SJSA1 (cell line): ENCODE measurements at regions not wholly inside any gene's neighbourhood (a gene's known extent, or its start where the extent isn't known, plus 50 kb on each side); places are given as distances from the start of the nearest gene placed in this dataset.

Experiments used
- DNase-seq, 2 experiments: peaks; one replicate each; pipeline ENCODE4 v3.0.0-alpha.2; 2015 to 2020; ENCODE audit warnings: low spot score in 2 of 2, low read depth in 1 of 2
- H3K27ac ChIP-seq: fragments of 250-450 bp; sonication (Bioruptor Pico); 2 replicates; pipeline ENCODE4 v1.5.1; 2020; ENCODE audit warnings: mild to moderate bottlenecking, moderate library complexity
- H3K27me3 ChIP-seq: fragments of 250-450 bp; sonication (Bioruptor Pico); replicated peaks from 2 replicates; pipeline ENCODE4 v1.5.1; 2020; ENCODE audit warnings: mild to moderate bottlenecking, moderate library complexity
- H3K36me3 ChIP-seq: fragments of 250-450 bp; sonication (Bioruptor Pico); 2 replicates; pipeline ENCODE4 v1.5.1; 2020; ENCODE audit warnings: mild to moderate bottlenecking
- H3K4me1 ChIP-seq: fragments of 250-450 bp; sonication (Bioruptor Pico); replicated peaks from 2 replicates; pipeline ENCODE4 v1.6.1; 2021; ENCODE audit warnings: mild to moderate bottlenecking
- H3K4me3 ChIP-seq: fragments of 250-450 bp; sonication (Bioruptor Pico); 2 replicates; pipeline ENCODE4 v1.5.1; 2020; ENCODE audit warnings: mild to moderate bottlenecking
- H3K9me3 ChIP-seq: fragments of 250-450 bp; sonication (Bioruptor Pico); replicated peaks from 2 replicates; pipeline ENCODE4 v1.5.1; 2020; ENCODE audit warnings: mild to moderate bottlenecking

- Histone ChIP-seq H3K27me3 (no peaks in the 10 kb centered on the region), H3K9me3 (no peaks in the 10 kb centered on the region), H3K36me3 (no peaks in the 10 kb centered on the region), H3K27ac (no peak overlapping the region), H3K4me1 (no peaks in the 10 kb centered on the region), H3K4me3 (no peak overlapping the region)
- DNase-seq = no peak
Observed at GRCh38 chr2:76556018-76556417, 845.3 kb upstream of the GCFC2 start.

GRCh38 chr2:76546207-76546606 is 835.5 kb upstream of the GCFC2 start:
- H3K4me1 ChIP-seq = no peaks in the 10 kb centered on the region
- H3K4me3 ChIP-seq = no peak overlapping the region
- no peak overlapping the region for H3K27ac ChIP-seq
- H3K9me3 ChIP-seq = no peaks in the 10 kb centered on the region
- no peaks in the 10 kb centered on the region for H3K36me3 ChIP-seq
- no peaks in the 10 kb centered on the region for H3K27me3 ChIP-seq
- no peak for DNase-seq

GRCh38 chr2:76544901-76545300 is 834.2 kb upstream of the GCFC2 start:
- DNase-seq = no peak
- H3K27ac ChIP-seq = no peak overlapping the region
- H3K36me3 ChIP-seq = no peaks in the 10 kb centered on the region
- H3K27me3 ChIP-seq = no peaks in the 10 kb centered on the region
- H3K9me3 ChIP-seq = no peaks in the 10 kb centered on the region
- H3K4me1 ChIP-seq = no peaks in the 10 kb centered on the region
- H3K4me3 ChIP-seq = no peak overlapping the region

GRCh38 chr2:76517574-76517909 is 806.8 kb upstream of the GCFC2 start:
- Histone ChIP-seq H3K27ac (no peak overlapping the region), H3K4me3 (no peak overlapping the region), H3K4me1 (no peaks in the 10 kb centered on the region), H3K36me3 (no peaks in the 10 kb centered on the region), H3K9me3 (no peaks in the 10 kb centered on the region), H3K27me3 (no peaks in the 10 kb centered on the region)
- no peak for DNase-seq

- Histone ChIP-seq H3K27ac (no peak overlapping the region), H3K36me3 (no peaks in the 10 kb centered on the region), H3K9me3 (no peaks in the 10 kb centered on the region), H3K4me3 (no peak overlapping the region), H3K27me3 (no peaks in the 10 kb centered on the region), H3K4me1 (no peaks in the 10 kb centered on the region)
- no peak for DNase-seq
Observed at GRCh38 chr2:76516861-76517573, 806.3 kb upstream of the GCFC2 start.

GRCh38 chr2:76512201-76512820 is 801.6 kb upstream of the GCFC2 start:
- Histone ChIP-seq H3K27me3 (no peaks in the 10 kb centered on the region), H3K4me1 (no peaks in the 10 kb centered on the region), H3K4me3 (no peak overlapping the region), H3K27ac (no peak overlapping the region), H3K9me3 (no peaks in the 10 kb centered on the region), H3K36me3 (no peaks in the 10 kb centered on the region)
- no peak for DNase-seq

GRCh38 chr2:76506538-76506937 is 795.8 kb upstream of the GCFC2 start:
- Histone ChIP-seq H3K4me1 (no peaks in the 10 kb centered on the region), H3K27me3 (no peaks in the 10 kb centered on the region; the same call in 1 of the 2 replicates), H3K27ac (no peak overlapping the region), H3K36me3 (no peaks in the 10 kb centered on the region), H3K4me3 (no peak overlapping the region), H3K9me3 (no peaks in the 10 kb centered on the region)
- DNase-seq = no peak

GRCh38 chr2:76501641-76502040 is 790.9 kb upstream of the GCFC2 start:
- DNase-seq = no peak
- no peaks in the 10 kb centered on the region for H3K9me3 ChIP-seq
- H3K4me3 ChIP-seq = no peak overlapping the region
- H3K4me1 ChIP-seq = no peaks in the 10 kb centered on the region
- no peak overlapping the region for H3K27ac ChIP-seq
- H3K27me3 ChIP-seq = no peaks in the 10 kb centered on the region; the same call in 1 of the 2 replicates
- no peaks in the 10 kb centered on the region for H3K36me3 ChIP-seq

- no peak overlapping the region for H3K27ac ChIP-seq
- H3K36me3 ChIP-seq = no peaks in the 10 kb centered on the region
- no peaks in the 10 kb centered on the region for H3K27me3 ChIP-seq
- no peak for DNase-seq
- H3K4me1 ChIP-seq = no peaks in the 10 kb centered on the region
- H3K9me3 ChIP-seq = no peaks in the 10 kb centered on the region
- H3K4me3 ChIP-seq = no peak overlapping the region
Observed at GRCh38 chr2:76498360-76498759, 787.6 kb upstream of the GCFC2 start.

- Histone ChIP-seq H3K4me1 (no peaks in the 10 kb centered on the region), H3K27ac (no peak overlapping the region), H3K27me3 (no peaks in the 10 kb centered on the region), H3K4me3 (no peak overlapping the region), H3K9me3 (no peaks in the 10 kb centered on the region), H3K36me3 (no peaks in the 10 kb centered on the region)
- DNase-seq = no peak
Observed at GRCh38 chr2:76491503-76491902, 780.8 kb upstream of the GCFC2 start.

GRCh38 chr2:76478266-76479035 is 767.7 kb upstream of the GCFC2 start:
- Histone ChIP-seq H3K4me3 (no peak overlapping the region), H3K27me3 (no peaks in the 10 kb centered on the region), H3K27ac (no peak overlapping the region), H3K36me3 (no peaks in the 10 kb centered on the region), H3K9me3 (no peaks in the 10 kb centered on the region), H3K4me1 (no peaks in the 10 kb centered on the region)
- no peak for DNase-seq

GRCh38 chr2:76472946-76473345 is 762.2 kb upstream of the GCFC2 start:
- H3K4me3 ChIP-seq = no peak overlapping the region
- no peaks in the 10 kb centered on the region for H3K36me3 ChIP-seq
- no peaks in the 10 kb centered on the region for H3K9me3 ChIP-seq
- no peak for DNase-seq
- H3K4me1 ChIP-seq = no peaks in the 10 kb centered on the region
- H3K27me3 ChIP-seq = no peaks in the 10 kb centered on the region
- no peak overlapping the region for H3K27ac ChIP-seq

GRCh38 chr2:76469066-76469465 is 758.4 kb upstream of the GCFC2 start:
- no peaks in the 10 kb centered on the region for H3K9me3 ChIP-seq
- H3K4me3 ChIP-seq = no peak overlapping the region
- no peaks in the 10 kb centered on the region for H3K4me1 ChIP-seq
- no peaks in the 10 kb centered on the region for H3K27me3 ChIP-seq
- no peak for DNase-seq
- no peaks in the 10 kb centered on the region for H3K36me3 ChIP-seq
- no peak overlapping the region for H3K27ac ChIP-seq

GRCh38 chr2:76467326-76467725 is 756.6 kb upstream of the GCFC2 start:
- H3K4me3 ChIP-seq = no peak overlapping the region
- no peaks in the 10 kb centered on the region for H3K4me1 ChIP-seq

More at GRCh38 chr2:76467326-76467725, 756.6 kb upstream of the GCFC2 start:
- Histone ChIP-seq H3K27ac (no peak overlapping the region), H3K9me3 (no peaks in the 10 kb centered on the region), H3K27me3 (no peaks in the 10 kb centered on the region), H3K36me3 (no peaks in the 10 kb centered on the region)
- DNase-seq = no peak
